Suprapubic skin (tissue), 4 donors: ENCODE measurements at regions not wholly inside any gene's neighbourhood (a gene's known extent, or its start where the extent isn't known, plus 50 kb on each side); places are given as distances from the start of the nearest gene placed in this dataset.

Experiments
- DNase-seq, 2 donors: peaks; one replicate each; pipeline ENCODE4 v3.0.0-alpha.2; 2019; ENCODE audit warnings: low spot score in 2 of 2
- H3K27ac ChIP-seq: fragments of 200-600 bp; sonication (generic); one replicate; pipeline ENCODE4 v1.5.1; 2019
- H3K27me3 ChIP-seq: fragments of 200-600 bp; sonication (generic); one replicate; pipeline ENCODE4 v1.5.1; 2019
- H3K36me3 ChIP-seq: fragments of 200-600 bp; sonication (generic); one replicate; pipeline ENCODE4 v1.5.1; 2019
- H3K4me1 ChIP-seq: fragments of 200-600 bp; sonication (generic); one replicate; pipeline ENCODE4 v1.5.1; 2019
- H3K4me3 ChIP-seq: fragments of 200-600 bp; sonication (generic); one replicate; pipeline ENCODE4 v1.5.1; 2019; ENCODE audit warnings: mild to moderate bottlenecking
- H3K9me3 ChIP-seq: fragments of 200-600 bp; sonication (generic); one replicate; pipeline ENCODE4 v1.5.1; 2019
- CTCF ChIP-seq, 2 donors: fragments of 200-600 bp in 1 of 2; fragments of 450-650 bp in 1 of 2; sonication (generic) in 1 of 2; IDR thresholded peaks; one replicate each; pipeline ENCODE4 v1.5.1; 2016 to 2019; ENCODE audit warnings: antibody characterized with exemption in 2 of 2, mild to moderate bottlenecking in 1 of 2, moderate library complexity in 1 of 2
- EP300 ChIP-seq: sonication (generic); formaldehyde crosslinking; IDR thresholded peaks from one replicate; pipeline ENCODE4 v1.6.1; 2017; ENCODE audit warnings: antibody characterized with exemption
- POLR2A ChIP-seq, 2 donors: fragments of 450-650 bp; IDR thresholded peaks; one replicate each; pipeline ENCODE4 v1.6.1; 2017; ENCODE audit warnings: antibody characterized with exemption in 2 of 2, mild to moderate bottlenecking in 2 of 2, moderate library complexity in 2 of 2
- POLR2AphosphoS5 ChIP-seq, 3 donors: sonication (generic); formaldehyde crosslinking; IDR thresholded peaks; one replicate each; pipeline ENCODE4 v1.6.1; 2017; ENCODE audit warnings: antibody characterized with exemption in 3 of 3
- WGBS: methylation state at CpG from one replicate; pipeline ENCODE4 v1.1.5; 2018; 5-methylcytosine and 5-hydroxymethylcytosine counted together

- no peak overlapping the region for H3K4me3 ChIP-seq
- no peak overlapping the region for H3K27ac ChIP-seq
- H3K36me3 ChIP-seq, result no peaks in the 10 kb centered on the region
- no peak for DNase-seq
- H3K4me1 ChIP-seq, result no peaks in the 10 kb centered on the region
- H3K27me3 ChIP-seq, result no peaks in the 10 kb centered on the region
- WGBS, result 83% methylated on average over 1 of the region's 1 CpG
- H3K9me3 ChIP-seq, result no peaks in the 10 kb centered on the region
- no peak for TF ChIP-seq POLR2A (IDR thresholded peaks at IDR 0.05)
- TF ChIP-seq CTCF (IDR thresholded peaks at IDR 0.05), result no peak
- no peak for TF ChIP-seq POLR2AphosphoS5 (IDR thresholded peaks at IDR 0.05)
- TF ChIP-seq EP300, result no peak
Observed at GRCh38 chr3:116835658-116836057, 126.1 kb downstream of the TUSC7 start.

- no peak for TF ChIP-seq EP300
- H3K36me3 ChIP-seq, result no peaks in the 10 kb centered on the region
- H3K4me1 ChIP-seq, result no peaks in the 10 kb centered on the region
- no peak for DNase-seq
- no peaks in the 10 kb centered on the region for H3K27me3 ChIP-seq
- H3K27ac ChIP-seq, result no peak overlapping the region
- H3K4me3 ChIP-seq, result no peak overlapping the region
- 48% methylated on average over 2 of the region's 2 CpGs for WGBS
- H3K9me3 ChIP-seq, result no peaks in the 10 kb centered on the region
Observed at GRCh38 chr3:116836286-116836685, 126.7 kb downstream of the TUSC7 start.

- H3K4me1 ChIP-seq, result no peaks in the 10 kb centered on the region
- no peak overlapping the region for H3K4me3 ChIP-seq
- no peak overlapping the region for H3K27ac ChIP-seq
- WGBS, result 72% methylated on average over 3 of the region's 3 CpGs
- no peak for TF ChIP-seq POLR2A (IDR thresholded peaks at IDR 0.05)
- no peak for TF ChIP-seq POLR2AphosphoS5 (IDR thresholded peaks at IDR 0.05)
- TF ChIP-seq CTCF (IDR thresholded peaks at IDR 0.05), result no peak
- no peak for TF ChIP-seq EP300
- H3K9me3 ChIP-seq, result no peaks in the 10 kb centered on the region
- no peaks in the 10 kb centered on the region for H3K27me3 ChIP-seq
- no peak for DNase-seq
- H3K36me3 ChIP-seq, result no peaks in the 10 kb centered on the region
Observed at GRCh38 chr3:116837483-116837882, 127.9 kb downstream of the TUSC7 start.

GRCh38 chr3:116841003-116841735 lies 131.6 kb downstream of the TUSC7 start:
- Histone ChIP-seq H3K27ac (no peak overlapping the region), H3K27me3 (no peaks in the 10 kb centered on the region), H3K9me3 (no peaks in the 10 kb centered on the region), H3K4me3 (no peak overlapping the region), H3K36me3 (no peaks in the 10 kb centered on the region), H3K4me1 (no peaks in the 10 kb centered on the region)
- 81% methylated on average over 6 of the region's 6 CpGs for WGBS
- DNase-seq, result no peak
- TF ChIP-seq CTCF (IDR thresholded peaks at IDR 0.05), result no peak
- TF ChIP-seq POLR2A (IDR thresholded peaks at IDR 0.05), result no peak
- no peak for TF ChIP-seq EP300
- TF ChIP-seq POLR2AphosphoS5 (IDR thresholded peaks at IDR 0.05), result no peak

GRCh38 chr3:116842254-116842957 lies 132.8 kb downstream of the TUSC7 start:
- no peak for DNase-seq
- no peak for TF ChIP-seq CTCF (IDR thresholded peaks at IDR 0.05)
- no peak for TF ChIP-seq POLR2AphosphoS5 (IDR thresholded peaks at IDR 0.05)
- TF ChIP-seq EP300, result no peak
- TF ChIP-seq POLR2A (IDR thresholded peaks at IDR 0.05), result no peak
- WGBS, result 41% methylated on average over 2 of the region's 2 CpGs
- H3K27ac ChIP-seq, result no peak overlapping the region
- H3K4me3 ChIP-seq, result no peak overlapping the region
- H3K4me1 ChIP-seq, result no peaks in the 10 kb centered on the region
- no peaks in the 10 kb centered on the region for H3K36me3 ChIP-seq
- no peaks in the 10 kb centered on the region for H3K9me3 ChIP-seq
- no peaks in the 10 kb centered on the region for H3K27me3 ChIP-seq
